ENCODE measurements at regions not wholly inside any gene's neighbourhood (a gene's known extent, or its start where the extent isn't known, plus 50 kb on each side); places are given as distances from the start of the nearest gene placed in this dataset.
"Not testable (repeated sequence)": the region's sequence is repeated elsewhere in the genome, so short reads cannot be mapped to it uniquely, and the experiment has no call there.

- no peak overlapping the region for H3K4me3 ChIP-seq
- no peaks in the 10 kb centered on the region for H3K9me3 ChIP-seq
- H3K36me3 ChIP-seq, result no peaks in the 10 kb centered on the region
- H3K4me1 ChIP-seq, result peaks cover 0 to 12% (median 1%) of the 10 kb centered on the region in 6 donors
- no peaks in the 10 kb centered on the region for H3K27me3 ChIP-seq (replicated peaks in 1 of 7)
- intact Hi-C loops (cut with DNase I; ENCODE audit: low total_unique reads), result no loop called here
- TF ChIP-seq POLR2A (IDR thresholded peaks at IDR 0.05), result no peak
- no peak for TF ChIP-seq POLR2AphosphoS5 (IDR thresholded peaks at IDR 0.05)
- TF ChIP-seq CTCF (IDR thresholded peaks at IDR 0.05 in 8 of 11, conservative IDR thresholded peaks at IDR 0.05 in 3 of 11), result no peak
- no peak for DNase-seq
- H3K27ac ChIP-seq, result no peak overlapping the region
- WGBS, 5 donors, result 71 to 95% (median 92%) methylated on average over 4 of the region's 4 CpGs
Measured at GRCh38 chr6:11851387-11851786, 72.8 kb upstream of the ADTRP start.

- no peak for DNase-seq
- H3K27ac ChIP-seq, result no peak overlapping the region
Measured at GRCh38 chr6:11848852-11849731, 70.5 kb upstream of the ADTRP start.

GRCh38 chr6:11848346-11848651, 69.7 kb upstream of the ADTRP start:
- TF ChIP-seq CTCF (IDR thresholded peaks at IDR 0.05 in 8 of 11, conservative IDR thresholded peaks at IDR 0.05 in 3 of 11) (no peak), POLR2AphosphoS5 (IDR thresholded peaks at IDR 0.05) (no peak), POLR2A (IDR thresholded peaks at IDR 0.05) (no peak)
- 92 to 100% (median 94%) methylated on average over 1 of the region's 1 CpG for WGBS, 5 donors
- H3K9me3 ChIP-seq, result no peaks in the 10 kb centered on the region
- no peaks in the 10 kb centered on the region for H3K4me1 ChIP-seq
- H3K27me3 ChIP-seq (replicated peaks in 1 of 7), result no peaks in the 10 kb centered on the region
- no peak overlapping the region for H3K27ac ChIP-seq
- no peak overlapping the region for H3K4me3 ChIP-seq
- no peaks in the 10 kb centered on the region for H3K36me3 ChIP-seq
- intact Hi-C loops (cut with DNase I; ENCODE audit: low total_unique reads), result no loop called here
- DNase-seq, result no peak

More at GRCh38 chr6:11848852-11849731, 70.5 kb upstream of the ADTRP start:
- H3K4me3 ChIP-seq, result no peak overlapping the region
- whole genome bisulfite sequencing, 5 donors, result 84 to 93% (median 90%) methylated on average over 2 of the region's 2 CpGs
- H3K9me3 ChIP-seq, result no peaks in the 10 kb centered on the region
- H3K27me3 ChIP-seq (replicated peaks in 1 of 7), result no peaks in the 10 kb centered on the region
- peaks cover 0 to 5% (median 0%) of the 10 kb centered on the region in 6 donors for H3K4me1 ChIP-seq
- TF ChIP-seq POLR2AphosphoS5 (IDR thresholded peaks at IDR 0.05) (no peak), CTCF (IDR thresholded peaks at IDR 0.05 in 8 of 11, conservative IDR thresholded peaks at IDR 0.05 in 3 of 11) (no peak), POLR2A (IDR thresholded peaks at IDR 0.05) (no peak)
- intact Hi-C loops (cut with DNase I; ENCODE audit: low total_unique reads), result no loop called here
- H3K36me3 ChIP-seq, result no peaks in the 10 kb centered on the region

GRCh38 chr6:11847515-11848345, 69.1 kb upstream of the ADTRP start:
- no peak for TF ChIP-seq POLR2AphosphoS5 (IDR thresholded peaks at IDR 0.05)
- TF ChIP-seq POLR2A (IDR thresholded peaks at IDR 0.05), result no peak
- TF ChIP-seq CTCF (IDR thresholded peaks at IDR 0.05 in 8 of 11, conservative IDR thresholded peaks at IDR 0.05 in 3 of 11), result no peak
- Histone ChIP-seq H3K9me3 (no peaks in the 10 kb centered on the region), H3K27ac (no peak overlapping the region), H3K4me3 (no peak overlapping the region), H3K4me1 (no peaks in the 10 kb centered on the region), H3K36me3 (no peaks in the 10 kb centered on the region), H3K27me3 (replicated peaks in 1 of 7) (no peaks in the 10 kb centered on the region)
- no peak for DNase-seq
- WGBS, 5 donors, result 77 to 90% (median 84%) methylated on average over 6 of the region's 6 CpGs
- intact Hi-C loops (cut with DNase I; ENCODE audit: low total_unique reads), result no loop called here

- intact Hi-C loops (cut with DNase I; ENCODE audit: low total_unique reads); H3K36me3 ChIP-seq; DNase-seq; H3K9me3 ChIP-seq; H3K27me3 ChIP-seq (replicated peaks in 1 of 7); H3K4me3 ChIP-seq; H3K4me1 ChIP-seq; H3K27ac ChIP-seq: not testable (repeated sequence)
- WGBS, 5 donors, result 84 to 92% (median 88%) methylated on average over 2 of the region's 2 CpGs
Measured at GRCh38 chr6:11847068-11847467, 68.5 kb upstream of the ADTRP start.

Data from spleen (tissue), 11 donors.